8988T (cell line): ENCODE measurements at regions not wholly inside any gene's neighbourhood (a gene's known extent, or its start where the extent isn't known, plus 50 kb on each side); places are given as distances from the start of the nearest gene placed in this dataset.

ENCODE experiments used
- DNase-seq: peaks from one replicate; pipeline ENCODE4 v3.0.0; 2011

DNA sequence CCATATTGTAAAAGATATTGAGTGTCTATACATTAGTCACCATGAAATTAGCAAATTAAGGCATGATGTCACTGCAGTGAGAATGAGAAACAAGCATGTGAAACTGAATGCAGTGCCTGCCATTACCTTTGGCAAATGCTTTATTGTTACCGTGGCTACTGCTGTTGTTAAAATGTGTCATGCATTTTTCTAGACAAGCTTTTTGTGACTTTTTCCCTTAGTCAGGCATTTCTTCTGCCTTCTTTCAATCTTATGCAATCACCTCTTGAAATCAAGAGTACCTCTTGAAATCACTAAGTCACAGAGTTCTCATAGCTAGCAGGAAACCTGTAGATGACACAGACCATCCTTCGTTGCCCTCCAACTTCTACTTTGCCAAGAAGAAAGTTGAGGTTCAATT is 461.7 kb upstream of the TENM4 start:
- no peak for DNase-seq

DNA sequence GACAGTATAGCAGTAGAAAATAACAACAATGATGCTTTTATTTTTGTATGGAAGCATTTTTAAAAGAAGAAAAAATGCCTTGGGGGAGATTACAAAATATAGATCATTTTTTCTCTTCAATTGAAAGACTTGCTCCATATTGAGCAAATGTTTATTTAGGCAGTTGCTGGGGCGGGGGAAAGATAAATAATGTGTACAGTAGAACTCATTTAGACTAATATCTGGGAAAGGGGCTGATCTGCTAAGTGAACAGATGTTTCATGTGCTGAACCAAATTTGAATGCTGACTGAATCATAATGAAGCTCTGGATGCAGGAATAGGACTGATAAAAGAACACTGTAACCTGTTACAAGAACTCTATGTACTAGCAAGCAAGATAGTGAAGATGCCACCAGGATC is 457.1 kb upstream of the TENM4 start:
- DNase-seq = no peak

DNA sequence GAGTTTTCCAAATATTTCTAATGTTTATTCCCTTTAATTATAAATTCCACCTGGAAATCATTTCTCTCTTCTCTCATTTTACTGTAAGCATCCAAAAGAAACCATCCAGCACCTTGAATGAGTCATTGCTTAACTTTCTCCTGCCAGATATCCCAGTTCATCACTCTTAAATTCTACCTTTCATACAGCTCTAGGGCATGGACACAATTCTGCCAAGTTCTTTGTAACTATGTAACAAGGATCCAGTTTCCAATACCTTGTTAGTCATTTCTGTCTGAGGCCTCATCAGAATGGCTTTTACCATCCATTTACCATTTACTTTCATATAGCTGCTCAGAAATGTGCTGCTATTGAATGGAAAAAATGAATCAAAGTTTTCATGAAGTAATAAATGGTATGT is 455.4 kb upstream of the TENM4 start:
- DNase-seq = no peak

DNA sequence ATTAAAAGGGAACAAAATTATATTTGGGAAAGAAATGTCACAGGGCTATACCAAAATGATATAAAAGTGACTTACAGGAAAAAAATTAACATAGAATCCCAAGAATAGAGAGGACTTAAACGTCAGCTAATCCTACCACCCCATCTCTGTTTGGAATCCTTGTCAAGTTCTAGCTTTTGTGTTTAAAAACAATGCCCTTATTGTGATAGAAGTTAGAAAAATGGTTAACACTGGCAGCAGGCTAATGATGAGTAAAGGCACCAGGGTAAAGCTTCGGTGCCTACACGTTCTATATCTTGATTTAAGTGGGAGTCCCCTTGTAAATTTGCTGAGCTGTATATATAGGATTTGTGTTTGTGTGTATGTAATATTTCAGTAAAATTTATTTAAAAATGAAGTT is 453.3 kb upstream of the TENM4 start:
- DNase-seq = no peak

DNA sequence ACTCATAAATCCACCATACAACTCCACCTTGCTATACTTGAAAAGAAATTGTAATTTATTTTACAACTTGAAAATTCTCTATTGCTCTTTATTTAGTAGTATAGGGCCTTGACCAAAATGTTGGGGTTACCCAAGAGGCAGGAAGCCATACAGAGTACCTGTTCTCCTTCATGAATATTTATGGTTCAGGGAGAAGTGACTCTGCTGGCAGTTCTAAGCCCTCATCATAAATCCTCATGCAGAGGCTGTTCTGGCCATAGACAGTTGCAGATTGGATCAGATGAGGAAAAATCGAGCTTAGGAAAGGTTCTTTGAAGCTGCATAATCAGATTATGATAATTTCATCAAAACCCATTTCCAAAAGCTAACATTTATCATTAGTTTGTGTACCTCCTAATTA is 449.4 kb upstream of the TENM4 start:
- DNase-seq = no peak

DNA sequence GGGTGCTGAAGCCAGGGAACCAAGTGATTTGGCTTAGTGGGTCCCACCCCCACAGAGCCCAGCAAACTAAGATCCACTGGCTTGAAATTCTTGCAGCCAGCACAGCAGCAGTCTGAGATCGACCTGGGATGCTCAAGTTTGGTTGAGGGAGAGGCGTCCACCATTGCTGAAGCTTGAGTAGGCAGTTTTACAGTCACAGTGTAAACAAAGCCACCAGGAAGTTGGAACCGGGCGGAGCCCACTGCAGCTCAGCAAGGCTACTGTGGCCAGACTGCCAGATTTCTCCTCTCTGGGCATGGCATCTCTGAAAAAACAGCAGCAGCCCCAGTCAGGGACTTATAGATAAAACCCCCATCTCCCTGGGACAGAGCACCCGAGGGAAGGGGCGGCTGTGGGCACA is 424.1 kb upstream of the TENM4 start:
- no peak for DNase-seq

DNA sequence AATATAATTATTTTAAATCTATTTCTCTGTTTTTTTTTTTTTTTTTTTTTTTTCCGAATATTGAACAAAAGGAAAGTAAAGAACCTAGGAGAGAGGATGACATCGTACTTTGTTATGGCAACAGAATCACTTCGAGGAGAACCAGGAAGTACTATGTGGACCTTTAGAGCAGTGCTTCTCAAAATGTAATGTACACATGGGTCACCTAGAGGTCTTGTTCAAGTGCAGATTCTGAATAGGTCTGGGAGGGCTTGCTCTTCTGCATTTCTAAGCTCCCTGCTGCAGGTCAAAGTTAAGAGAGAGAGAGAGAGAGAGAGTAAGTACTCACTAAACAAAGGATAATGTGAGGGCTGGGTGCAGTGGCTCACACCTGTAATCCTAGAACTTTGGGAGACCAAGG is 419.5 kb upstream of the TENM4 start:
- no peak for DNase-seq

DNA sequence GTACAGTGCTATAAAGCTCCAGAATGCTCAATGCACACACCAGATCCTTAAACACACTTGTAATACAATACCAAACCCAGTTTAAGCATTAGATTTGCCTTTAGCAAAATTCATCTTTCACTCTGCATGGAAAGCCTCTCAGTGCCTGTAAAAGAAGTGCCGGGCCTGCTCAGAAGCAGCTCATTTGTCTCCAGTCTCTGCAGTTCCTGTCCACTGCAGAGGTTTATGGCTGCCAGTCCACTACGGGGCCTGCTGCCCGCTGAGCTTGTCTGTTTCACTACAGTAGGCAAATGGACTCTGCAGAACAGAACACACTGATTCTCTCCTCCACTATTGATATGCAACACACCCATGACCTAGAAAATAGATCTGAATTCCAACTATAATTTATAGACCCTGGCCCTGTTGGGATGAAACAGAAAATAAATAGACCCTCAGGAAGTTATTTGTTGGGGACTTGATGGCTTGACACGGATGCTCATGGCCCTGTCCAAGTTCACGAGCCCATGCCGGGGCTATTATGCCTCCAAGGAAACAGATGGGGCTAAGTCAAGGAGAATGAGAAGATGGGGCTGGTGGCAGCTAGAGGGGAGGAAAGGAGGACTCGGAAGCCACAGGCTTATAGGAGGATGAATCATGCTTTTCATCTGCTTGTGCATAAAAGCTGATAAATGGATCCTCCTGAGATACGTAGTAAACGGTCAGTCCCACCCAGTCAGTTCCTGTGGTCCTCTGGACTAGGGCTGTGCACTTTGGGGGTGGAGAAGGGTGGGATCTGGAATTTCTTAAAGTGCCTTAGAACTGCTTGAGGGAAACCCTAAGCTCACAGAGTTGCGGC is 416.8 kb upstream of the TENM4 start:
- no peak for DNase-seq

DNA sequence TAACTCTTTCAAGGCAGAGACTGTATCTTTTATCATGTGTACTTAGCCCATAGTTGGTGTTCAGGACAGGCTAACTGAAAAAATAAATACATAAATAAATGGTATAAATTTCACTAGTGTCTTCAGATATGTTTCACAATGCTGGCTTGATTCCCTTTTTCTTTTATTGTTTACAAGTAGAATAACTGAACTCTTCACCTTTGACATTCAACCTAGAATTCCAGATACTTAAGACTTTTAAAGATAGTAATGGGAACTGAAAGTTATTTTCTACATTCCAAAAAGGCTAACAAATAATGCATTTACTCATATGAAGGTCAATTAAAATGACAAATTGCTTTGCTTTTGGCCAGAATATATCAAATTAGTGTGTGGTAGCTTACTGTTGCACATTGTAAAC is 411.3 kb upstream of the TENM4 start:
- DNase-seq = no peak

DNA sequence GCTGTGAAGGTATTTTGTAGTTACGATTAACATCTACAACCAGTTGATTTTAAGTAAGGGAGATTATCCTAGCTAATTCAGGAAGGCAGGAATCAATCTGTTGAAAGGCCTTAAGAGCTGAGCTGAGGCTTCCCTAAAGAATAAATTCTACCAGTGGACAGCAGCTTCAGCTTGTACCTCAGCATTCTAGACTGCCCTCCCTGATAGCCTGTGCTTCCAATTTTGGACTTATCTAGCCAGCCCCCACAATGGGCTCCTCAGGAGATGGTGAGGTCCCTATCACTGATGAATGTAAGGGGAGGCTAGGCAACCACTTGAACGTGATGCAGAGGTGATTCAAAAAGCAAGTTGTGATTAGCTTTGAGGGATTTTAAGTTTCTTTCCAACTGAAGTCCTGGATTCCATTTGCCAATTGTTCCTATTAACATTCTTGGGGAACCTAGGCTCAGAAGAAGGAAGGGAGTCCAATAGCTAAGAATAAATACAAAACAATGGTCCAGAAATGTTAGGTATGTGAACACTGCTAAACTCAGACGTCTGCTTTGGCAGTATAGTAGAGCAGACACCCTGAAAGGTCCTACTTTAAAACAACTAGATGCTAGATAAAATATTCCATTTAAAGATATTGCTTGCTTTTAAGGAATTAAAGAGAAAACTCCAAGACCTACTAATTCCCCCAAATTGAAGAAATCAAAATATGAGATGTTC is 404.3 kb upstream of the TENM4 start:
- no peak for DNase-seq

DNA sequence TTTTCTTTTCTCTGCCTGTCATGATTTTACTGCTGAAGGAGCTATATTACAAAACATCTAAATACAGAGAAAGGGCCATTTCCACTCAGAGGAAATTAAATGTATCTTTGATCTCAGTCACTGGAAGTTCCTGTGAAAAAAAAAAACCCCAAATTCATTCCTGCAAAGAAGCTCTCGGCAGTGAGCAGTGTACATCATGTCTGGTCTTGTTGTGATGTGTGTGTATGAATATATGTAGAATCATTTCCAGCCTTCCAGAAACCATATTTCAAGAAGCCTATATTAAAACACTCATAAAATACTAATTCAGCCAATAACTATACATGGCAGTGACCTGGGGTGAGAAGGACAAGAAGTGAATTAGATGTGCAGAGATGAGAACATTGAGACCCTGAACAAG is 393.2 kb upstream of the TENM4 start:
- DNase-seq = no peak

DNA sequence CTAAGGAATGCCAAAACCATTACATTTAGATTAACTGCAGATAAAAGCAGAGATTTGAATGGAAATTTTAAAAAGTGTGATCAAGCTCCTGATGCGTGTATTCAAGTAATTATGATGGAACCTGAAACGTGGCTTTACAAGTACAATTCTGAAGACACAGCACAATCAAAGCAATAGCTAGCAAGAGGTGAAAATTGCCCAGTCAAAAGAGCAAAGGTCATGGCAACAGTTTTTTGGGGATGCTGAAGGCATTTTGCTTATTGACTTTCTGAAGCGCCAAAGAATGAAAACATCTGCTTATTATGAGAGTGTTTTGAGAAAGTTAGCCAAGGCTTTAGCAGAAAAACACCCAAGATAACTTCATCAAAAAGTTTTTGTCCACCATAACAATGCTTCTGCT is 389.6 kb upstream of the TENM4 start:
- no peak for DNase-seq

DNA sequence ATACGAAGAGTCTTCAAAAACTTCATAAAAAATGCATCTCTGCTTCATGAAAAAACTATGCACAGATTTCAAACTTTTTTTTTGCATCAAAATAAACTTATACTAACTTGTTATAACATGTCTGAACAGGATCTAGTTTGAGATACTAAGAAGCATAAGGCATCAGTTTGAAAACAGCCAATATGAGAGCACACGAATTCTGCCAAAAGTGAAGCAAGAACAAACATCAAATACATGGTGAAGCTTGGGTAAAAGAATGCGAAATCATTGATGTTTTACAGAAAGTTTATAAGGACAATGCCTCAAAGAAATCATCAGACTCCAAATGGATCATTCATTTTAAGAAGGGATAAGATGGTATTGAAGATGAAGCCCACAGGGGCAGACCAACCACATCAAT is 389.1 kb upstream of the TENM4 start:
- DNase-seq = no peak

DNA sequence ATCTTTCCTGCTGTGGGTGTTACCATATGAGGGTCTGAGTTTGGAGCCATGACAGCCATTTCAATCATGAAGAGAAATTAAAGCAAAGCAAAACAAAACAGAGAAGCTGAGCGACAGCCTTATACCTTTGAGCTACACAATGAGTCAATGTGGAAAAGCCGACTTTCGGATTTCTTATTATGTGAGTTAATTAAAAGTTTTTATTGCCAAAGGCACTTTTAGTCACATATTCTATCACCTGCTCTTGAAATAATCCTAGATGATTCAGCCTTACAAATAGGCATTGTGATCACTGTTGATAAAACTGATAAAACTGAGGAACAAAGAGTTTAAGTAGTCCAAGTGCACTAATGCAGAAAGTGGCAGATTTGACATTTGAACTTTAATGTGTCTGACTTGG is 381.9 kb upstream of the TENM4 start:
- DNase-seq = no peak

DNA sequence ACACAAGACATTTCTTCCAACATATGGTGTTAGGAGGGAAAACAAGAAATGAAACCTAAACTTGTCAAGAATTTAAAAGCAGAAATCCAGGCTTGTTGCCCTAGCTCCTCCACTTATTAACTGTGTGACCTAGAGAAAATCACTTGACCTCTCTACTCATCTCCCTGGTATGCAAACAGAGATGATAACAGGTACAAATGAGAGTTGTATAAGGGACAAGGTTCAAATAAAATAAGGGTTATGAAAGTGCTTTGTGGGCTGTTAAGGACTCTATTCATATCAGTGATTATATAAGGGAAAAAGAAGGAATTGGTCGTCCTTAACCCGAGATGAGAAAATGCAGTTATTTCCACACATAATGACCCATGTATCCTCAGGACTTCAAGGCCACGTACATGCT is 372.7 kb upstream of the TENM4 start:
- no peak for DNase-seq

DNA sequence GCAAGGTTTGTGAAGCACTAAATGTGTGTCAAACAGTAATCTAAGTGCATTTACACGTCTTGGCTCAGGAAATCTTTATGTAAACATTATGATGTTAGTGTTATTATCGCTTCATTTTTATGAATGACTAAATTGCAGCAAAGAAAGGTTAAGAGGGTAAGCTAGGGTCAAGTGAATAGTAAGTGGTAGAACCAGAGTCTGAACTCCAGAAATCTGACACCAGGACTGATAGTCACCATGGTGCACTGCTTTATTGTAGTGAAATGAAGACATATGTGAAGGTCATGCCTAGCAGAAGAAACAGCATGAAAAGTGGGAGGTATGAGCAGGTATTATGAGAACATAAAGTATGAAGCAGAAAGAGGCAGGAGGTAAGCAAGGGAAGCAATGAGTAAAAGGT is 368.7 kb upstream of the TENM4 start:
- no peak for DNase-seq

DNA sequence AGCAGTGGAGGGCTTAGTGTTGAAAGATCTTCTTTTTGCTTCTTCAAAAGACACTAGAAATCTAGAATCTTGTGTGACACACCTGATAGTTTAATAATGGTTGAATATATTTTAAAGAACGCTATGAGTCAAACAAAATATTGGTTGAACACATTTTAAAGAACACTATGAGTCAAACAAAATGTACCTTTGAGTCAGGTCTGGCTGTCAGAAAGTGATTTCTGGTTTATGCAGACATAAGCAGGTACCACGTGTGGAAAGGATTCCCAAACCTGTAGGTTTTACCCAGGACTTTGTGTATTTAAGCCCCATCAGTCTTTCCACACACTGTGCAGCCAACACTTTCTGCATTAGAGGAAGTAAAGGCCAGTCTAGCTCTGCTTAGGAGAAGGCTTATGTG is 366.7 kb upstream of the TENM4 start:
- no peak for DNase-seq

DNA sequence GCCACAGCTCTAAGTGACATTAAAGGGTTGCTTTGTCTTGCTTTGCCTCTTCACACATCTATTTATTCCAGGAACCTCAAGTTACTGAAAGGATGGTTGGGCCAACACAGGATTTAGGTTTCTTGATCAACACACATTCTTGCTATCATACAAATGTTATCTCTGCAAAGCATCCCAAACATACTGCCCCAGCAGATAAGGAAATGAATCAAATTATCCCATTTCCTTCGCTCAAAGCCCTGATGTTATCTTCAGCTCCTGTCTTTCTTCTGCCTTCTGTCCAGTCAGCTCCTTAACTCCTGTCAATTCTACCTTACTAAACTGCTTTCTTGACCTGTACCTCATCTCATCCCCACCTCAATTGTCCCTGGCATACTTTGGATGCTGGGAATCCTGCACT is 355.9 kb upstream of the TENM4 start:
- DNase-seq = no peak

DNA sequence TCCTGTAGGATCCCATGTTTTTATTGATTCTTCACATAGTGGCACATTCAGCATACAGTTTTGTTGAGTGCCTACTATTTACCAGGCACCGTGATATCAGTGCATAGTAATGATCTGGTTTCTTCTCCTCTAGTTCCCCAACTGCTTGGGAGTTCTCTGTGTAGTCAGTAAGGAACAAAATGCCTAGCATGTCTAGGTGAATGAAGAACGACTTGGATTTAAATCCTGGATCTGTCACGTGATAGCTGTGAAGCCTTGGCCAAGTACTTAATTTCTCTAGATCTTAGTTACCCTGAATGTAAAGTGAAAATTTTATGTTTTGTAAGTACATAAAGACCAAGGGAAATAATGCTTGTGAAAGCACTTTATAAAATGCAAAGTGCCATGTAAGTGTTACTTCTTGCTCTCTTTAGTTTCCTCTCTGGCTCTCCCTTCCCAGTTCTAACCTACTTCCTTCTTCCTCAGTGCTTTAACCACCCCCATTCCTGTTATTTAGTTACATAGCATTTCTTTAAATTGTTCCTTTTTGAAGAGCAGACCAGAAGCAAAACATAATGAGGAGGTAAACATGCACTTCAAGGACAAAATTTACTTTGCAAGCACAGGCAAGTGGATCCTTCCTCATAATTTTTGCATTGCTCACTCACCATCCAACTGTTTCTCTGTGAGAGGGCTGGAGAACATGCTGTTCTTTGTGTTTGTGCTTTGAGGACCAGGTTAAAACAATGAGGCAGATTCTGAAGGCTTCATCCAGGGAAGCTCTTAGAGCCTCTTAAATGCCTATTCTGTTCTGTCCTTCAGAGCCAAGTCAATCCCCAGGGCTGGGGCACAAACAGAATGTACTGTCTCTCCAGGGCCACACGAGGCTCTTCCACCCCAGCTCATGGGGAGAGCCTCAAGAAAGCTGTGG is 353.9 kb upstream of the TENM4 start:
- no peak for DNase-seq

DNA sequence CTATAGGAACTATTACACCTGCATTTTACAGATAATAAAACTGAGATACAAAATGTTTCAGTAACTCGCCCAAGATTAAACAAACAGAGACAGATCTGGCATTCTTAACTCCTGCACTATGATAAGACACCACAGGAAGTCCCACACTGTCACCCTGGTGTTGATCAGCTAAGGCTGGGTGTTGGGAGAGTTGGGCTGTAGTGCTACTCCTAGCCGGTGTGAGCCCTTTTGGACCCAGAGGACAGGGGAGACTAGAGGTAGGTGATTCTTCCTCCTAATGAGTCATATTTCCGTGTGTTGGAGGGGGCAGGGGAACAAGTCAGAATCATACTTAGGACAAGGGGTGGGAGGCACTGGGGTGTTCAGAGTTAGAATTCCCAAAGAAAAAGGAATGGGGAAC is 353.2 kb upstream of the TENM4 start:
- no peak for DNase-seq

DNA sequence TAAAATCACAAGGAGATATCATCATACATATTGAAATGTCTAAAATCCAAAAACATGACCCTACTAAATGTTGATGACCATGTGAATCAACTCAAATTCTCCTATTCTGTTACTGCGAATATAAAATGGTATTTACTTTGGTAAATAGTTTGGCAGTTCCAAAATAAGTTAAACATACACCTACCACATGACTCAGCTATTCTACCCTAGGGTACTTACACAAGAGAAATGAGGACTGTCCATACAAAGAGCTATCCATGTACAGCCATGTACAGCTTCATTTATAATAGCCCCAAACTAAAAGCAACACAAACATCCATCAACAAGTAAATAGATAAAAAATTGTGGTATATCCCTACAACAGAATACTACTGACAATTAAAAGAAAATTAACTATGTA is 346.1 kb upstream of the TENM4 start:
- DNase-seq = no peak

DNA sequence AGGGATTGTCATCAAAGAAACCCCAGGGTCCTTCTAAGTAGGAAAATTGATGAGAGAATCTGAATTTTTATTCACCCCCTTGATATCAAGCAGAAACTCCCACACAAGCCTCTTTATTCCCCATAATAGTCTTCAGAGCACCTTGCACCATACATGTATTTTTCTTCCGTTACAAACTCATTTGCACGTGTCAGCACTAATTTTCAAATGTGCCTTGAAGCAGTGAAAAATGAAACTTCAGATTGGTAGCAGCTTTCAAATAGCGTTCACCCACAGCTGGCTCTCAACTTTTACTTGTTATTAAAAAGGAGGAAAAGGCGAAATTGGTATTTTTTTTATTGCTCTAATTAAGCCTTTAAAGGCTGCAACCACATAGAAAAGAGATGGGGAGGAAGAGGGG is 343.0 kb upstream of the TENM4 start:
- DNase-seq = no peak

DNA sequence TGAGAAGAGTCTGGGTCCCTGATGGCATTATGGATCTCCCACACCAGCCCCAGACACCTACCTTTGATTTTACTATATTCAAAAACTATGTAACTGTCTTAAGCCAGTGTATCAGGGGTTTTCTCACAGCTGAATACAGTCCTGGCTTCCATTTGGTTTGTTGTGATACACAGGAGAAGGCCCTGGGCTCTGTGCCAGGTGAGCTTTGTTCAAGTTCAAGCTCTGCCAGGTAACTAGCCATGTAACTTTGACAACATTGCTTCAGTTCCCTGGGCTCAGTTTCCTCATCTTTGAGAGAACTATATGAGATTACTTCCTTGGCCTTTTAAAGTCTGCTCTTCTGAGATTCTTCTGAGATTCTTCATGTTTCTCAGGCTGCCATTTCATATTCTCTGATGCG is 327.5 kb upstream of the TENM4 start:
- DNase-seq = no peak
